GM18519 (cell line): ENCODE measurements at regions not wholly inside any gene's neighbourhood (a gene's known extent, or its start where the extent isn't known, plus 50 kb on each side); places are given as distances from the start of the nearest gene placed in this dataset.

Source experiments
- ATAC-seq: cut with Tn5 transposase; IDR thresholded peaks from one replicate; pipeline ENCODE4 v1.9.1; 2021; ENCODE audit warnings: mild to moderate bottlenecking, moderate library complexity; ENCODE audit not compliant: unreplicated experiment, low FRiP score

DNA sequence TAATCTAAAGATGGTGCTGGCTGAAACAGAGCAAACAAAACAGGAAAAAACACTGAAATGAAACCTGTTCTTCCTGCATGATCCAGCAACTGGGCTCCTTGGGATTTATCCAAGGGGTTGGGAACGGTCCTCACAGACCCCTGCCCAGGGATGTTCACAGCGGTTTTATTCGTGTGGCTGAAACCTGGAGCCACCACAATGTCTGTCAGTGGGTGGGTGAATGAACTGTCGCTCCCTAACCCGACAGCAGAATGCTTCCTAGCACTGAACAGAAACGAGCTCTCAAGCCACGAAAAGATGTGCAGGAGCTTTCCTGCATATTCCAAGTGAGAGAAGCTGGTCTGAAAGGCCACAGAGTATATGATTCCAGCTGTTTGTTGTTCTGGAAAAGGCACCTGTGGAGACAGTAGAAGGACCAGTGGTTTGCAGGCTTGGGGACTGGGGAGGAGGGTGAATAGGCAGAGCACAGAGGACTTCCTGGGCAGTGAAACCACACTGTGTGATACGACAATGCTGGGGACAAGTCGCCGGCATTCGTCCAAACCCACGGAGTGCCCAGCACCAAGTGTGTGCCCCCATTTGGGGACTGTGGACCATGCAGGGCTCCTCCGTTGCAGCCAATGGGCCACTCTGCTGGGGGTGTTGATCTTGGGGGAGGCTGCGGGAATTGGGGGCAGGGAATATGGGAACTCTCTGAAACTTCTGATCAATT is 73.9 kb downstream of the TEX29 start:
- no peak for ATAC-seq

DNA sequence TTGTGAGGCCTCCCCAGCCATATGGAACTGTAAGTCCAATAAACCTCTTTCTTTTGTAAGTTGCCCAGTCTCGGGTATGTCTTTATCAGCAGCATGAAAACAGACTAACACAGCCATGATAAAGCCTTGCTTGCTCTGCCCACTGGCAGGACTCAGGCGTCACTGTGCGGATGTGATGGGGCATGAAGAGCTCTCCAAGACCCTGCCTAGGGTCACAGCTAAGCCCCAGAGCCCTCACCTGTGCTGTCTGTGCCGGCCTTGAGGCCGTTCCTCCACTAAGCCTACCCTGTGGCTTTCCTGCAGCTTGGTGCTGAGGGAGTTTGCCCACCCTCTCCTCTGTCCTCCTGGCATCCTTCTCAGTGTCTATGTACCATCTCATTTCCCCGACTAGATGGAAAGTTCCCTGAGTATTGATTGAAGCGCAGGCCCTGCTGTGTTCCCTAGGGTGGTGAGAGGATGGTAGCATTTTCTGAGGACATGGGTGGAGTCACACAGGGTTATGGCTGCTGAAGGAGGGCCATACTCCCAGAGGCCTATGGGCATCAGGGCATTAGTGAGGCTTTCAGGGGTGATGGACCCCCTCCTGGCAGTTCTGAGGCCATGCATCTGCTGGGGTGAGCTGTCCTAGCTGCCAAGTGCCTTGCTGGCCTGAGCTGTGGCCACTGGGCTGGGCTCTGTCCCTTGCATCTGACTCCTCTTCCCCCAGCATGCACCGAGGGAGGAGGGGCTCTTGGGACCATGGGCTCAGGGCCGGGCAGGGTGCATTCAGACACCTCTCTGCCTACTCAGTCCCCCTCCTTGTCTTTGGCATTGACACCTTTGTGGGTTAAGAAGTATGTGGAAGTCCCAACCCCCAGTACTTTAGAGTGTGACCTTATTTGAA is 75.3 kb downstream of the TEX29 start:
- no peak for ATAC-seq

DNA sequence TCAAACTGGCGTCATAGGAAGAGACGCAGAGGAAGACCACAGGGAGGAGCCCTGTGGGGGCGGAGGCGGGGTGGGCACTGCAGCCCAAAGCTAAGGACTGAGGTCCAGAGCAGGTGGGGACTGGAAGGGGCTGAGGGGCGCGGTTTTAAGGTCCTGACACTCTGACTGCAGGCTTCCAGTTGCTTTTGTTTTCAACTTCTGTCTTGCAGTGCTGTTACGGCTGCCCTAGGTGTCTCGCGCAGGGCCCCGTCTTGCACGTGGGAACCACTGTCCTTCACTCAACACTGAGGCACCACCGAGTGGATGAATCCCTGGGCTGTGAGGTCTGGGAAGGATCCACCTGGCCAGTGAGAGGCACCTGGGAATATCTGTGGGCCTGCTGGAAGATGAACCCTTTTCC is 76.0 kb downstream of the TEX29 start:
- no peak for ATAC-seq

DNA sequence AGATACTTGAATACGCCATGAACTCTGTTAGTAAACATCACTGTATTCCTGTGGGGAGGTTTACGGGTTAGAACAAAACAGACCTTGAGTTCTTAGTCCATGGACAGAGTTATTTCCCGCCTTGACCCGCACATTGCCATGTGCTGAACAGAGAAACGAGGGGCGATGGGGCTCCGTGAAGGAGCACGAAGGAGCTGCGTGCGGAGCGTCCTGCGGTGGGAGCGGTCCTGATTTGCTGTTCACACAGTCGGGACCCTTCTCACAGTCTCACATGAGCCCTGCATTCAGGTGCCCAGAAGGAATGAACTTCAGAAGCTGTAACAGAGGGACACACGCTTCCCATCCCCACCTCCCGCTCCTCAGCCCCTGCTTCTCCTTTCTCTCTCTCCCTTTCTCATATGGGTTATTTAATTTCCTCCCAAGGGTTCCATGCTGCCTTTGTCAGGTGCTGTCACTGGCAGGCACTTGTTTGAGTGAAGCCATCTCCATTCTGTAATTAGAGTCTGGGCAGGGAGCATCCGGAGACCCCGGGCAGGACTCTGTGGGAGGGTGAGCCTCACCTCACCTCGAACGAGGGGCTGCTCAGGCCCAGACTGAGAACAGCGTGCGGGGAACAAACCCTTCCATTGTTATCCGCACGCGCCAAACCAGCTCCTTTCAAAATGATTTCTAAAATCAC is 76.9 kb downstream of the TEX29 start:
- ATAC-seq: no peak

DNA sequence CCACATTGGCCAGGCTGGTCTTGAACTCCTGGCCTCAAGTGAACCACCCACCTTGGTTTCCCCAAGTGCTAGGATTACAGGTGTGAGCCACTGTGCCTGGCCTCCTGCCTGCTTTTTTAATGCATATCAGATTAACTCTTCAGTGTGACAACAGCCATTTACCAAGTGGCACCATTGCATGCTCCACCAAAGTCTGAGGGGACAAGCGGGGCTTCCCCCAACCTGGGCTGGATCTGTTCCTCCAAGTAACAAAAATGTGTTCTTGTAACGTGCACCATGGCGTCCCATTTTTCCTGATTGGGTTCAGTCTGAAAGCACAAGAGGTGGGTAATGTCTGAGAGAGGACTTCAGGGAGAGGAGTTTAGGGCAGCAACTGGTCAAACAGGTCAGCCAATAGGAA is 77.8 kb downstream of the TEX29 start:
- ATAC-seq: no peak

DNA sequence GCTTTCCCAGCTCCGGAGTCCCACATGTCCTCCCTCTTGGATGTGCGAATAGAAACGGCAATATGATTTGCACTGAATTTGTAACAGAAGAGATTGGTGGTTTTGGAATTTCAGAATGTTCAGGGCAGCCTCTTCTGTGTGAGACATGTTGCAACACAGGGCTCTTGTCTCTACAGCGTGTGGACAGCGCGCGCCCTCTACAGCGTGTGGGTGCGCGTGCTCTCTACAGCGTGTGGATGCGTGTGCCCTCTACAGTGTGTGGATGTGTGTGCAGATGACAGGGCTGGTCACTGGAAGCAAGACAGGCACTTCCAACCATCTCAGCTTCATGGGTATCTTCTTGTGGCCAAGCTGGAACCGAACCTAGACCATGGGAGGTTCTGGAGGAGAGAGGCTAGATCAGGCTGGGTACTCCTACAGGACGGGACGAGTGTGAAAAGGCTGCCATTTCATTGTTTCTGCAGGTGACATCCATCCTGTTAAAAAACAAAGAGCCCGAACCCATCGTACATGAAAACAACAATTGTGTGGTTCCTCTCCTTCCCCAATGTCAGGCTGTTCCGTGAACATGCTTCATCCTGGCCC is 78.4 kb downstream of the TEX29 start:
- ATAC-seq: no peak

DNA sequence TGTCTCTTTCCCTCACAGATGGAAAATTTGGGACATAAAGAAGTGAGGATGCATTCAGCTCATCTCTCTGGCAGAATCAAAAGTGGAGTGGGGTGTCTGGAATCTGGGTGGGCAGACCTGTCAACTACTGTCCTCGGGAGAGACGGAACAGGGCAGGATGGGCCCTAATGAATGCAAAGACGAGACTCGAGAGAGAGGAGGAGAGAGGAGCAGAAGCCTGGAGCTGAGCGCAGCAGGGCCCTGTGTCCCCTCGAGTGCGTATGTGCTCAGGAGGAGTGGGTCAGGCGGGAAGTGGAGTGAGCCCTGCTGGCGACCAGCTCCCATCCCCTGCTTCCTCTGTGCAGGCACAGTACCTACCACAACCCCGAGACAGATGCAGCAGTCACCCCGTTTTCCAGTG is 78.9 kb downstream of the TEX29 start:
- no peak for ATAC-seq

DNA sequence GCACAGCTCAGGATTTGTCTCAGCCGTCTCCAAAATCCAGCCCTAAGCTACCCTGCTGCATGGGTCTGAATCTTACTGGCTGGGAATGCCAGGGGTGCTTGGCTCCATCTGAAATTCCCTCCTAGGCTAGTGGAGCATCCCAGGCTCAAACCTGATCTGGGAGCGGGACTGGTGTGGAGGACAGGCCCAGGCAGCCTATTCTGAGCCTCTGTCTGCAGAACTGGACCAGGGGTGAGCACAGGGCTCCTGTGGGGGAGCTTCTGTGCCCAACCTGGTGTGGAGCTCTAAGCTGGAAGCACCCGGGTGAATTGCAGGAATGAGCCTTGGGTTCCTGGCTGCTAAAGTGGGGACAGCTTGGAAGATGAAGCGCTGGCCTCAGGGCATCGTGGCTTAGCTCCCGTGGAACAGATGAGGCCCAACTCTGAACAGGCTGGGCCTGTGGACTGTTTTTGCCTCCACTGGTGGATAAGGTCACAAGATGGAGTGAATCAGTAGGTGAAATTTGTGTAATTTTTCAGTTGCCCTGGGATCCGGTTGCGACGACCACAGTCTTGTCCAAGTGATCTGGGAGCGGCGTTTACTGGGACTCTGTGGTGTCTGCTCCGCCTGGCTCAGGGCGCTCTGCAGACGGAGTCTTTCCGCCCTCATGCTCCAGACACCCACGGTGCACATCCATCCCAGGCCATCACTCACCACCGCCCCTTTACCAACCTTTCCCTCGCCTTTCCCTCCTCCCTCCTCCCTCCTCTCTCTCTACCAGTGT is 79.5 kb downstream of the TEX29 start:
- no peak for ATAC-seq

DNA sequence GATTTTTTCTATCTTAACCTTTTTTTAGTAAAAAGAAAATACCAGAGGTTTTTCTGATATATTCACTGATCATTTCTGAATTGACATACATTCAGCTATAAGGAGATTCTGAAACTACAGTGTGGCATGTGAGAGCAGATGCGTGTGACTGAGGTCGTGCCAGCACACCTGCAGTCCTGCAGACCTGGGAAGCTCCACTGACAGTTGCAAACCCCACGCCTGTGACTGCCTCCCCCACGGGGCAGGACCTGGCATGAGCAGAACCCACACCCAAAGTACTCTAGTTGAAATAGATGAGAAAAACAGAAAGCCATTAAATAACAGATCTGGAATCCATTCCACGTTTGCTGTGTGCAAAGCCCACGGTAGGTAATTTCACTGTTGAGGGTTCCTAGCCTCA is 80.7 kb downstream of the TEX29 start:
- no peak for ATAC-seq

DNA sequence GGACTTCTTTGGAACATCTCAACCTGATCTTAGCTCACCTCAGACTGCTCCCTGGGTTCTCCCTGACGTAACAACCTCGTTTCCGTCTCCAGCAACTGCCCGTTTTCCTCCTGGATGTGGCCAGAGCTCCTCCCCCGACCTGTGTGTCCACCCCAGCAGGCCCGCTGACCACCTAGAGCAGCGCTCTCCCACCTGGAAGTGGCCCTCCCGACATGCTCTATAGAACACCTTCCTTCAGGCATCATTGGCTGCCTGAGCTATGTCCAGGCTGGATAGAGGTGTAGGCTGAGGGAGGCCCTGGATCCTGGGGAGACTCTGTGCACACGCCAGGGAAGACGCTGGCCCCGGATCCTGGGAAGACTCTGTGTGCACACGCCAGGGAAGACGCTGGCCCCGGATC is 81.3 kb downstream of the TEX29 start:
- ATAC-seq: no peak

DNA sequence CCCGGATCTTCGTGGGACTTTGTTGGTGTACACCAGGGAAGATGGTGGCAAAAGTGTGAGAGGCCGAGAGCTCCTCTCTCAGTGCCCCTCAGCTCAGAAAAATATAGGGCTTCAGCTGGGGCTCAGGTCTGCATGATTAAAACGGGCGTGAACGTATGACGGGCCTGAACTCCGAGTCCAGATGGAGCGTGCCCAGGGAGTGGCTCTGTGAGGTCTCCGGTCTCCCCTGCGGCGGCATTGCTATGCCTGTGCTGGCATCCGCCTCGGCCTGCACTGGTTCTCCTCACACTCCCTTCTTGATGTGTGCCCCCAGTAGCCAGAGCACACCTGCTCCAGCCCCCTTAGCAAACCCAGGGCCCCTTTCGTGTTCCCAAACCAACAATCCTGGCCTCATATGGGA is 82.0 kb downstream of the TEX29 start:
- ATAC-seq: no peak

DNA sequence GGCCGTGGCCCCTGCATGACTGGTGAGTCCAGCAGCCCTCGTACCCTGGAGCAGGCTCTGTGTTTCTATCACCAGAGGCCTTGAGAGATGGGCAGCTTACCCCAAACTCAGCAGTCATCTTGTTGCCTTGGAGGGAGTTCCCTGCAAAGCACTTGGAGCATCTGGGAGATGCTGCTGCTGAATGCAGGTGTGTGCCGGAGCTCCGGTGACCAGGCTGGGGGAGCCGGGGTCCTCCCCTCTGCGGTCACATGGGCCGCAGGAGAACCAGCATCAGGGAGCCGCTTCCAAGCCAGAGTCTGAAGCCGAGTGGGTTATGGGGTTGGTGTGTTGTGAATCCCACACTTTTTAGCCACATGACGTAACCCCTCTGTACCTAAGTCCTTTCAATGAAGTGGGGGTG is 82.8 kb downstream of the TEX29 start:
- no peak for ATAC-seq

DNA sequence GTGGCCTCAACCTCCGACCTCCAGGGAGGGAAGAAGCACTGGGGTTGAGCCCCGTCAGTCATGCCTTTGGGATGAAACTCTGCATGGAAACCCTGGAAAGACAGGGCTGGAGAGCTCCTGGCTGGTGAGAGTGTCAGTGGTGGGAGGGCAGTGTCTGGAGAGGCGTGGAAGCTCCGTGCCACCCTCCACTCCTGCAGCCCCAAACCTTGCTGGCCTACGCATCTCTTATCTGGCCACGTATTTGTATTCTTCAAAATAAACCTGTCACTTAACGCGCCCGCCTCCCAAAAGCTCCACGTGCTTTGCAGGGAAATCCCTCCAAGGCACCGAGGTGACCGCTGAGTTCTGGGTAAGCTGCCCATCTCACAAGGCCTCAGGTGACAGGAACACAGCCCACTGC is 84.3 kb downstream of the TEX29 start:
- ATAC-seq: no peak

DNA sequence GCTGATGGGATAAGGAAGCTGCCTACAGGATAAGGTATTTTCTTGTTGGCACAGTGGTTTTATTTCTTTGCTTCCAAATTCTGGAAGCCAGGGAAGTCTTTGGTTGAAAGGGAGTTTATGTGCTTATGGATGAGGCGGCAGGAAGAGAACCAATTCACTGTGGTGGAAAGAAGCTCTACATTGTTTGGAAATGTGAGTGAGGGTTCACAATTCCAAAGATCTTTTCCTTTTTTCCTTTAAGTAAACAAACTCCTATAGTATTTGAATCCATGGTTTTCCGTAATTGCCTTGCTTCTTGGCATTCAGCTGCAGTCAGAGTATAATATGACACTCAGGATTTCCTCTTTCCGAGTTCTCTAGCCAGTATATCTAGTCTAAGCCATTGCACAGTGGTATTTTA is 86.2 kb downstream of the TEX29 start:
- ATAC-seq: no peak

DNA sequence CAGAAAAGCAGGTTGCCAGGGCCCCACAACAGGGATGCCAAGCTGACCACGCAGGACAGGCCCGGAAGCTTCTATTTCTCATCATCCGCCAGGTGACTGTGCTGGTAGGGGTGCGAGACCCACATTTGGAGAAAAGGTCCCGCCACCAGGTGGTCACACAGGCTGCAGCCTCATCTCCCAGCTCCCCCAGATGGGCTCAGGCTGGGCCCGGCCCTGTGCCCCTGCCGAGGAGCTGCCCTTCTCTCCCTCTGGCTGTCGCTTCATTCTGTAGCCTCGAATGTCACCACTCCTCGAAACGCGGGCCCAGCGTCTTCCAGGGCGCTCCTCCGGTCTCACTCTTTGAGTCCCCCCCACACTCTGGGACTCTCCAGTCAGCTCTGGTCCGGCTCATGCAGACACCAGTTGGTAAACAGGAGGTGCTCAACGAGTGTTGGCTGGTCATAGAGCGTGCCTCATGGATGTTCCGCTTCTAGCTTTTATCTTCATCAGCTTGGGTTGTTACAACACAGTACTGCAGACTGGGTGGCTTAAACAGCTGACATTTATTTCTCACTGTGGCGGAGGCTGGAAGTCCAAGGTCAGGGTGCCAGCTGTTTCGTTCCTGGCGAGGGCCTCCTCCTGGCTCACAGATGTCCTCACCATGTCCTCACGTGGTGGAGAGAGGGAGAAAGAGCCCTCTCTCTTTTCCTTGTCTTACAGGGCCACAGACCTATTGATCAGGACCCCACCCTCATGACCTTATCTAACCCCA is 87.1 kb downstream of the TEX29 start:
- ATAC-seq: no peak

DNA sequence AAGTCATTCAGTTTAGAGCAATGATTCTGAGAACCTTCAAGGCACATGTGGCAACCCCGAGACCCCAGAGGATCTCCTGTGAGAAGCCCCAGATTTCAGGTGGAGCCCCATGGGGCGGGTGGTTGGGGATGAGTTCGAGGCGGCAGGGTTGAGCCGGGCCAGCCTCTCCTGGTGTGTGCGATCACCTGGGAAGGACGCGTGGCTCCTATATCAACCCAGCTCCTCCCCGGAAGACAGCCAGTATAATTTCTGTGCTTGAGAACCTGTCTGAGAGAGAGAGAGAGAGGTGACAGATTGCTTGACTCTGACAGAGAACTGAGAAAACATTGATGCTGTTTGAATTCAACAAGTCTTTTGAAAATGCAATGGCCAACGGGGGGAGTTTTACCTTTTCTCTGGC is 89.0 kb downstream of the TEX29 start:
- ATAC-seq: no peak

DNA sequence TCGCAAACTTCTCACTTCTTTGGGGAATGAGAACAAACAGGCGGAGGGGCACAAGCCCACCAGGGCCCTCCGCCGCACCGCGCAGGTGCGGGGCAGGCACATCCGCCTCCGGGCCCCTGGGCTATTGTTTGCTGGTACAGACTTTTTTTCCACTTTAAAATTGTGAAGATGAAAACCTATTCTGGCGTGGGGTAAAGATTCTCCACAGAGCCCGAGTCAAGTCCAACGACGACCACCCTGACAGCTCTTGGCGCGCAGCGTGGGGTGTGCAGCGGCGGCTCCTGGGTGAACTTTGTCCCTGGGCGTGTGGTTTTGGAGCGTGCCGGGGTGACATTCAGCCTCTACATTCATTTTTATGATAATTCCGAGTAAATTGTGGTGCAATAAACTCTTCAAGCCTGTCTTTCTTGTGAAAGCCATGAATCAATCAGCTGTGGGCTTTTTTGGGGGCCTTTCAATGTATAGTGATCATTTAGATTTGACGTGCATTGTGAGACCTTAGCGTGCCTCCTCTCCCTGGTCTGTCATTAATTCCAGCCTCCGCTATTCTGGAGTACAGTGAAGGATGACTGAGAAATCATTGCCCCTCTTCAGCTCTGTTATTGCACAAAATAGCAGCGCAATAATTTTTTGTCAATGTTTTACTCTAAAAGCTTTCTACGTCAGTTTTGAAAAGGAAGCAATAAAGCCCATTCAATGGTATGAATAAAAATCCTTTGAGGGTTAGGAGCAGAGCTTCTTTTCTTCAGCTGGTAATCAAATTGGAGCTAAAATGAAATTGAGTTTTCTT is 90.0 kb downstream of the TEX29 start:
- no peak for ATAC-seq

DNA sequence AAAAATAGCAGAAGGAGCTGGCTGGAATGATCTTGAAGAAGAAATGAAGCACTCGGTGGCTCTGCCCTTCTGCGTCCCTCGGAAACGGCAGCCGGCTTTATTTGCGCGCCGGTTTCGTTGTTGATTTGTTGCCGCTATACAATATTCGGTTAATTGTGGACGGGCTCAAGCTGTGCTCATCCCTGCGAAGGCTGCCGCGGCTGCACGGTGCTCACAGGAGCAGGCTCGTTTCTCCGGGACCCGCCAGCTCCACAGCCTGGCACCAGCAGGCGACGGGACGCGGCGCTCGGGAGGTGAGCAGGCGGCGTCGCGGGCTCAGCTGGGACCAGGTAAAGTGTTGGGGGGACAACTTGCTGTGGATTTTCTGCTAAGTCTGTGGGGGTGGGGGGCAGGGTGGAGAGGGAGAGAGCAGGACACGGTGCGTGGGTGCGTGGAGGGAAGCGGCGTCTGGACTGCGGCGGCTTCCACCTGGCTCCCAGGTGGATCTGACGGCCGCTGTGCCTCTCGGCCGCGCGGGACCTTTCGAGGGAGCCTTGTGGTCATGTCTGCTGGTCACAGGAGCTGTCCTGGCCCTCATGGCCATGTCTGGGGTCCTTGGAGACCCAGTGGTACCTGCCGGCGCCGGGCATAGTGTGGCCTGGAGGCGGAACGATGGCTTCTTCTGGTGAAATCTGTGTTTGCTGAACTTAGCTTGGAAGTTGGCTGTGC is 90.9 kb downstream of the TEX29 start:
- no peak for ATAC-seq
